DND-41 (cell line): ENCODE measurements at regions not wholly inside any gene's neighbourhood (a gene's known extent, or its start where the extent isn't known, plus 50 kb on each side); places are given as distances from the start of the nearest gene placed in this dataset.

Experiments used
- EZH2 ChIP-seq: IDR thresholded peaks from 3 replicates; pipeline ENCODE4 v1.6.1; 2012; ENCODE audit warnings: borderline replicate concordance, low read depth, mild to moderate bottlenecking, moderate library complexity, low read length, inconsistent platforms; ENCODE audit not compliant: severe bottlenecking
- TF ChIP-seq, protein P1 (sequence below): IDR thresholded peaks from 2 replicates; pipeline ENCODE4 v1.5.1; 2012; ENCODE audit warnings: borderline replicate concordance, low read length, moderate library complexity, mild to moderate bottlenecking; ENCODE audit not compliant: poor library complexity, severe bottlenecking; ENCODE audit errors: extremely low read depth

DNA sequence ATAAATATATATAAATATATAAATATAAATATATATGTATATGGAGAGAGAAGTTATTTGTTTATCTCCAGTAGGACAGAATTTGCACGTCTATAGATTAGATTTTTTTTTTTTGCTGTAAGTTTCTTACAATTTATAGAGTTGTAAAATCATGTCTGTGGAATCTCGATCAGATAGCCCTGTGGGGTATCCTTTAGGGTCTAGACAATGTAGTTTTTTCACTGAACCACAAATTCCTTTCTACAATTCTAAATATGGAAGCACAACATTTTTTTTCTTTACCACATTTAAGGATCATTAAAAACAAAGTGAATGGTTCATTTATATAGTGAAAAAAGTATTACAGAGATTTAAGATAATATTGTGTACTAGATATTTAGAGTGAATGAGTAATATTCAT lies 384.2 kb upstream of the ZNF608 start:
- TF ChIP-seq, protein P1, sequence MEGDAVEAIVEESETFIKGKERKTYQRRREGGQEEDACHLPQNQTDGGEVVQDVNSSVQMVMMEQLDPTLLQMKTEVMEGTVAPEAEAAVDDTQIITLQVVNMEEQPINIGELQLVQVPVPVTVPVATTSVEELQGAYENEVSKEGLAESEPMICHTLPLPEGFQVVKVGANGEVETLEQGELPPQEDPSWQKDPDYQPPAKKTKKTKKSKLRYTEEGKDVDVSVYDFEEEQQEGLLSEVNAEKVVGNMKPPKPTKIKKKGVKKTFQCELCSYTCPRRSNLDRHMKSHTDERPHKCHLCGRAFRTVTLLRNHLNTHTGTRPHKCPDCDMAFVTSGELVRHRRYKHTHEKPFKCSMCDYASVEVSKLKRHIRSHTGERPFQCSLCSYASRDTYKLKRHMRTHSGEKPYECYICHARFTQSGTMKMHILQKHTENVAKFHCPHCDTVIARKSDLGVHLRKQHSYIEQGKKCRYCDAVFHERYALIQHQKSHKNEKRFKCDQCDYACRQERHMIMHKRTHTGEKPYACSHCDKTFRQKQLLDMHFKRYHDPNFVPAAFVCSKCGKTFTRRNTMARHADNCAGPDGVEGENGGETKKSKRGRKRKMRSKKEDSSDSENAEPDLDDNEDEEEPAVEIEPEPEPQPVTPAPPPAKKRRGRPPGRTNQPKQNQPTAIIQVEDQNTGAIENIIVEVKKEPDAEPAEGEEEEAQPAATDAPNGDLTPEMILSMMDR, result no peak
- TF ChIP-seq EZH2, result no peak
